ENCODE measurements at regions not wholly inside any gene's neighbourhood (a gene's known extent, or its start where the extent isn't known, plus 50 kb on each side); places are given as distances from the start of the nearest gene placed in this dataset.
"Not testable (repeated sequence)": the region's sequence is repeated elsewhere in the genome, so short reads cannot be mapped to it uniquely, and the experiment has no call there.

DNA sequence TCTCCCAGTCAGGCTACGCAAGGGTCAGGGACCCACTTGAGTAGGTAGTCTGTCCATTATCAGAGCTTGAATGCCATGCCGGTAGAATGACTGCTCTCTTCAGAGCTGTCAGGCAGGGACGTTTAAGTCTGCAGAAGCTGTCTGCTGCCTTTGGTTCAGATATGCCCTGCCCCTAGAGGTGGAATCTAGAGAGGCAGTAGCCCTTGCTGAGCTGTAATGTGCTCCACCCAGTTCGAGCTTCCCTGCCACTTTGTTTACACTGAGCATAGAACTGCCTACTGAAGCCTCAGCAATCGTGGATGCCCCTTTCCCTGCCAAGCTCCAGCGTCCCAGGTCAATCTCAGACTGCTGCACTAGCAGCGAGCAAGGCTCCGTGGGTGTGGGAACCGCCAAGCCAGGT, 57.5 kb upstream of the SETMAR start:
- Histone ChIP-seq H3K36me3 (no peaks in the 10 kb centered on the region), H3K4me3 (no peak overlapping the region), H3K4me1 (no peaks in the 10 kb centered on the region), H3K9me3 (no peaks in the 10 kb centered on the region), H3K27me3 (no peaks in the 10 kb centered on the region), H3K27ac (no peak overlapping the region)
- TF ChIP-seq, protein P1, sequence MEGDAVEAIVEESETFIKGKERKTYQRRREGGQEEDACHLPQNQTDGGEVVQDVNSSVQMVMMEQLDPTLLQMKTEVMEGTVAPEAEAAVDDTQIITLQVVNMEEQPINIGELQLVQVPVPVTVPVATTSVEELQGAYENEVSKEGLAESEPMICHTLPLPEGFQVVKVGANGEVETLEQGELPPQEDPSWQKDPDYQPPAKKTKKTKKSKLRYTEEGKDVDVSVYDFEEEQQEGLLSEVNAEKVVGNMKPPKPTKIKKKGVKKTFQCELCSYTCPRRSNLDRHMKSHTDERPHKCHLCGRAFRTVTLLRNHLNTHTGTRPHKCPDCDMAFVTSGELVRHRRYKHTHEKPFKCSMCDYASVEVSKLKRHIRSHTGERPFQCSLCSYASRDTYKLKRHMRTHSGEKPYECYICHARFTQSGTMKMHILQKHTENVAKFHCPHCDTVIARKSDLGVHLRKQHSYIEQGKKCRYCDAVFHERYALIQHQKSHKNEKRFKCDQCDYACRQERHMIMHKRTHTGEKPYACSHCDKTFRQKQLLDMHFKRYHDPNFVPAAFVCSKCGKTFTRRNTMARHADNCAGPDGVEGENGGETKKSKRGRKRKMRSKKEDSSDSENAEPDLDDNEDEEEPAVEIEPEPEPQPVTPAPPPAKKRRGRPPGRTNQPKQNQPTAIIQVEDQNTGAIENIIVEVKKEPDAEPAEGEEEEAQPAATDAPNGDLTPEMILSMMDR (IDR thresholded peaks at IDR 0.05): no peak
- no peak for ATAC-seq
- DNase-seq: no peak
- intact Hi-C loops (cut with DNase I): no loop called here
- 47 to 67% methylated on average over 9 of the region's 9 CpGs for WGBS, 2 donors

DNA sequence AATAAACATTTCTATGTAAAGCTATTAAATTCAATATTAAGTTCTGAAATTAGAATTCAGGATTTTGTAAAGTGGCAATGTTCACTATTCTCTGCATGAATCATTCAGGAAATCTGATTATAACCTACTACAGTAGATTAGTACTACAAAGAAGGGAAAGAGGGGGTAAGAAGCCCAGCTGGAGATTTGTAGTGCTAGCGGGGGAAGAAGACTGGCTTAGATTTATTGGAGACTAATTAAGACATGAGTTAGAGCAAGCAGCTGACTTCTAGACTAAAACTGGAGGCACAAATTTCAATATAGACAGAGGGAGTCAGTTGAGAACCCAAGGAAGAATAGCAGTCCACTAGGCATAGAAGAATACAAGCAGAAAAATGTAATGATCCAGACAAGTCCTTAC, 55.8 kb upstream of the SETMAR start:
- TF ChIP-seq, protein P1 (IDR thresholded peaks at IDR 0.05): no peak
- no peak for ATAC-seq

DNA sequence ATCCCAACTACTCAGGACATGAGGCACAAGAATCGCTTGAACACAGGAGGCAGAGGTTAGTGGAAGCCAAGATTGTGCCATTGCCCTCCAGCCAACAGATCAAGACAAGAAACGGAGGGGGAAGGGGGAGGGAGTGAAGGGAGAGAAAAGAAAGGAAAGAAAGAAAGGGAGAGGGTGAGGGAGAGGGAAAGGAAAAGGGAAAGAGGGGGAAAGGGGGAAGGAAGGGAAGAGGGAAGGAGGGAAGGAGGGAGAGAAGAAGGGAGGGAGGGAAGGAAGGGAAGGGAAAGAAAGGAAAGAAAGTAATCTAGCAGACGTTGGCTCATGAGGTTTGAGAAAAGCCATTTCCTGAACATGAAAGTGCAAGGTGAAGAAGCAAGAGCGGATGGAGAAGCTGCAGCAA, 53.1 kb upstream of the SETMAR start:
- no peaks in the 10 kb centered on the region for H3K4me1 ChIP-seq
- WGBS, 2 donors: 71 to 79% methylated on average over 4 of the region's 4 CpGs
- intact Hi-C loops (cut with DNase I): no loop called here
- no peak overlapping the region for H3K4me3 ChIP-seq
- no peak overlapping the region for H3K27ac ChIP-seq
- H3K27me3 ChIP-seq: no peaks in the 10 kb centered on the region
- TF ChIP-seq, protein P1 (IDR thresholded peaks at IDR 0.05): no peak
- H3K9me3 ChIP-seq: no peaks in the 10 kb centered on the region
- DNase-seq (no peak), ATAC-seq (no peak)
- no peaks in the 10 kb centered on the region for H3K36me3 ChIP-seq

More for the DNA sequence above, 55.8 kb upstream of the SETMAR start:
- Histone ChIP-seq H3K27ac (no peak overlapping the region), H3K9me3 (no peaks in the 10 kb centered on the region), H3K36me3 (no peaks in the 10 kb centered on the region), H3K4me1 (no peaks in the 10 kb centered on the region), H3K27me3 (no peaks in the 10 kb centered on the region), H3K4me3 (no peak overlapping the region)
- no peak for DNase-seq
- 88 to 93% methylated on average over 1 of the region's 1 CpG for WGBS, 2 donors
- intact Hi-C loops (cut with DNase I): no loop called here

GRCh38 chr3:4251412-4251811, 51.8 kb upstream of the SETMAR start:
- H3K4me3 ChIP-seq: no peak overlapping the region
- no peaks in the 10 kb centered on the region for H3K9me3 ChIP-seq
- H3K27me3 ChIP-seq: no peaks in the 10 kb centered on the region
- no peak for DNase-seq
- no peak for ATAC-seq
- intact Hi-C loops (cut with DNase I): no loop called here
- H3K4me1 ChIP-seq: no peaks in the 10 kb centered on the region
- no peaks in the 10 kb centered on the region for H3K36me3 ChIP-seq
- TF ChIP-seq, protein P1 (IDR thresholded peaks at IDR 0.05): no peak
- H3K27ac ChIP-seq: no peak overlapping the region

GRCh38 chr3:4253072-4253832, 49.9 kb upstream of the SETMAR start:
- H3K4me3 ChIP-seq; H3K4me1 ChIP-seq; DNase-seq; intact Hi-C loops (cut with DNase I); H3K36me3 ChIP-seq; H3K27me3 ChIP-seq; ATAC-seq; H3K9me3 ChIP-seq; H3K27ac ChIP-seq: not testable (repeated sequence)
- 78 to 87% methylated on average over 18 to 25 of the region's 26 CpGs for WGBS, 2 donors
